GM20000 (cell line): ENCODE measurements at regions not wholly inside any gene's neighbourhood (a gene's known extent, or its start where the extent isn't known, plus 50 kb on each side); places are given as distances from the start of the nearest gene placed in this dataset.
"Not testable (repeated sequence)": the region's sequence is repeated elsewhere in the genome, so short reads cannot be mapped to it uniquely, and the experiment has no call there.

Source experiments
- DNase-seq: peaks from one replicate; pipeline ENCODE4 v3.0.0; 2012; ENCODE audit warnings: low spot score
- TF ChIP-seq, protein P1 (sequence below): IDR thresholded peaks from 2 replicates; pipeline ENCODE4 v1.5.1; 2012; ENCODE audit warnings: mild to moderate bottlenecking, control low read depth; ENCODE audit errors: extremely low read depth, missing control alignments

DNA sequence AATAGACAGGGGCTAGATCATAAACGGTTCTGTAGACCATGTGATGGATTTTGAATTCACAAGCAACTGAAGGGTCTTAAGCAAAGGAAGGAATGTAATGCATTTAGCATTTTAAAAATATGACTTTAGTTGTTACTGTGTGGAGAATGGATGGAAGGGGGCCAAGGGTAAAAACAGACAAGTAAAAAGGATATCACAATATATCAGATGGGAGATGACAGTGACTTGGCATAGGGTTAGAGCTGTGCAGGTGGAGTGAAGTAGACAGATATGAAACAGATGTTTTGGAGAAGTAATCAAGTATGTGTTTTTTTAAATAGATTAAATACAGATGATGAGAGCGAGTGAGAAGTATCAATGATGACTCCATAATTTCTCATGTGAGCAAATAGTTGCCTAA is 1116.0 kb upstream of the TENM3 start:
- TF ChIP-seq, protein P1, sequence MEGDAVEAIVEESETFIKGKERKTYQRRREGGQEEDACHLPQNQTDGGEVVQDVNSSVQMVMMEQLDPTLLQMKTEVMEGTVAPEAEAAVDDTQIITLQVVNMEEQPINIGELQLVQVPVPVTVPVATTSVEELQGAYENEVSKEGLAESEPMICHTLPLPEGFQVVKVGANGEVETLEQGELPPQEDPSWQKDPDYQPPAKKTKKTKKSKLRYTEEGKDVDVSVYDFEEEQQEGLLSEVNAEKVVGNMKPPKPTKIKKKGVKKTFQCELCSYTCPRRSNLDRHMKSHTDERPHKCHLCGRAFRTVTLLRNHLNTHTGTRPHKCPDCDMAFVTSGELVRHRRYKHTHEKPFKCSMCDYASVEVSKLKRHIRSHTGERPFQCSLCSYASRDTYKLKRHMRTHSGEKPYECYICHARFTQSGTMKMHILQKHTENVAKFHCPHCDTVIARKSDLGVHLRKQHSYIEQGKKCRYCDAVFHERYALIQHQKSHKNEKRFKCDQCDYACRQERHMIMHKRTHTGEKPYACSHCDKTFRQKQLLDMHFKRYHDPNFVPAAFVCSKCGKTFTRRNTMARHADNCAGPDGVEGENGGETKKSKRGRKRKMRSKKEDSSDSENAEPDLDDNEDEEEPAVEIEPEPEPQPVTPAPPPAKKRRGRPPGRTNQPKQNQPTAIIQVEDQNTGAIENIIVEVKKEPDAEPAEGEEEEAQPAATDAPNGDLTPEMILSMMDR: no peak
- no peak for DNase-seq

DNA sequence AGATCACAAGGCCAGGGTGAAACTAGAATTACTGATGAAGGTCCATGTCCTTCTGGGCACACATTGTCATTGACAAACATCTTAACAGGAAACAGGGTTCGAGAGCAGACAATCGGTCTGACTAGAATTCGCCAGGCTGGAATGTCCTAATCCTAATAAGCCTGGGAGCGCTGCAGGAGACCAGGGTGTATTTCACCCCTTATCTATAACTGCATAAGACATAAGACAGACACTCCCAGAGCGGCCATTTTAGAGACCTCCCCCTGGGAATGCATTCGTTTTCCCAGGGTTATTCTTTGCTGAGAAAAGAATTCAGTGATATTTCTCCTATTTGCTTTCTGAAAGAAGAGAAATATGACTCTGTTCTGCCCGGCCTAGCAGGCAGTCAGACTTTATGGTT is 1112.9 kb upstream of the TENM3 start:
- DNase-seq: not testable (repeated sequence)

DNA sequence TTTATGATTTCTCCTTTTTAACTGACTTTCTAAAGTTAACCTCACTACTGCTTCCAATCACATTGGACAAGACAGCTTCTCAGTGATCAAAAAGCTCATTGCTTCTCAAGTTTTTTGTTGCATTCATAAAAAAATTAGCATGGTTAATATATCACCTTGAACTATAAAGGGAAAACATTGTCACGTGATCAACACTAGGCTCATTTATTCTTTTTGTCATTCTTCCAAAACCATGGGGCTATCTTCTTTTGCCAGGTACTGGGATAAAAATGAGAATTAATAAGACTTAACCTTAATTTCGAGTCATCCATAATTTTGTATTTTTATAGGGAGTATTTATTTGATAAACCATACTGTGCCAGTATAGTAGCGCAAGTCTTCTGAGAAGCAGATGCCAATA is 1105.9 kb upstream of the TENM3 start:
- DNase-seq: no peak
- TF ChIP-seq, protein P1: no peak

DNA sequence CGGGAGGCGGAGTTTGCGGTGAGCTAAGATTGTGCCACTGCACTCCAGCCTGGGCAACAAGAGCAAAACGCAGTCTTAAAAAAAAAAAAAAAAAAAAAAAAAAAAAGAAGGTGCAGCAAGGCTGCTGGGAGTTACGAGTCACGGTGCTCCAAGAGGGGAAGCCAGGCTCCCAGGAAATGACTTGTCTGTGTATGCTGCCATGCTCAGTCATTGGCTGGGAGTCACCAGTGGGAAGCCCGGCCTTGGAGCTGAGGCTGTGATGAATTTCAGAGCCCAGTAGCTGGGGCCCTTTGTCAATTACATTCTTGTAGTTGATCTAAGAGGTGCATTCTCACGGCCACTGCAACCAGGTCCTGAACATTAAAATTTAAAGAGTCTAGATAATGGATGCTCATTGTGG is 1105.1 kb upstream of the TENM3 start:
- no peak for DNase-seq
- TF ChIP-seq, protein P1: no peak

DNA sequence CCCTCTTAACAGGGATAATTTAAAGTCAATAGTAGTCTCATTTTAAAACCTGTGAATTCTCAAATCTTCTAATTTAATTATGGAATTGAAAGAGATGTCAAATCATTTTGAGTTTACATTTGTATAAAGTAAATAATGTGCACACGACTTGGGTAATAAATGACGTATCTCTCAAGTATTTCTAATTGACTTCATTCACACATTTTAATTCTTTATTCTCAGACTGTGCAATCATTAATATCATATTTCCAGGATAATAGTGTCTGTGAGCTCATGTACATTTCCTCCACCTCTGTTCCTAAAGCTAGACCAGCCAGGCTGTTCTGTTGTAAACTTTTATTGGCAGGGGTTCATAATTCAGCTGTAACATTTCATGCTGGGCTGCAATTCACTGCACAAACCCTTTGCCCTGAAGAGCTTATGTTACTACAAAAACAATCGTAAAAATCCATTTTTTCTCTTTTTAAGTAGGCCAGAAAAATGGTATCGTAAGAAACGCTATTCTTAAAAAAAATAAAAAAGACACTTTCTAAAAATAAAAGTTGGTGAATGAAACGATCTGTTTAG is 1103.1 kb upstream of the TENM3 start:
- TF ChIP-seq, protein P1: no peak
- DNase-seq: no peak

DNA sequence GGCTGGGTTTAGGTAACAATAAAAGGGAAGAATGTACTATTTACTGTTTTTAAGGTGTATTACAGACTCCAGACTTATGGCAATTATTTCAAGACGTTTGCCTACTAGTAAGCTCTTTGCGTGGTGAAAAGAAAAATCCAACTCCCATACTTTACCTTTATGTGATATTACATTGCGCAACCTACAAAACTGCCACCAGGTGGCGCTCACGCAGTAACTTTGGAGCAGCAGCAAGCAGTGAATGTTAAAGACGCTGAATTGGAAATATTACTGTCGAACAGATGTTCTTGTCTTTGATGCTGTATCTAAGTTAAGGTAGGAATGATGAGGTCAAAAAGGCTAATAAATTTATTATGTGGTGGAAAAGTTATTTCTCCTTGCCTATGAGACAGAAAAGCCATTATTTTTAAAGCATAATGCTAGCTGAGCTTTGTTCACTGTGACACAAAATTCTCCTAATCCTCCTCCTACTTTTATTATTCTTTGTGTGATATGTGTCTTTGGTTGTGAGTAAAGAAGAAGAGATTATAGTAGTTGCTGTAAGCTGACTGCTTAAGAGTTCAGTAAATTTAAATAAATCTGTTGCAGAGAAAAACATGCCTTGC is 1099.8 kb upstream of the TENM3 start:
- peak; percentile 51 for DNase-seq
- TF ChIP-seq, protein P1: peak; percentile 75

DNA sequence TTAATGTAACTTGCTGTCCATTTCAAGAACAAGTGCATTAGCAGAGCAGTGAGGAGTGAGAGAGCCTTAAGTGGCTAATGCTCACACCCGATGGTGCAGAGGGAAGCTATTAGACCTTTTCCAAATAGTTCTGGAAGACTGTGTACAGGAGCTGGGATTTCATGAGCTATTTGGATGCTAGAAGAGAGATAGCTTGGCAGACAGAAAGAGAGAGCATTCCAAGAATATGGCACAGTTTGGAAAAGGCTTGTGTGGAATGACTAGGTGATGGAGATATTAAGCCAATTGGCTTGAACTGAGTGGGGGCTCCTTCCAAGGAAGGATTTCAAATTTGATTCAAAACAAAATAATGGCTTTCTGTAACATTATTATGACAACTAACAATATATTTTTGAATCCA is 1097.2 kb upstream of the TENM3 start:
- no peak for DNase-seq

More for the DNA sequence above, 1097.2 kb upstream of the TENM3 start:
- TF ChIP-seq, protein P1: no peak
